ENCODE measurements at regions not wholly inside any gene's neighbourhood (a gene's known extent, or its start where the extent isn't known, plus 50 kb on each side); places are given as distances from the start of the nearest gene placed in this dataset.

DNA sequence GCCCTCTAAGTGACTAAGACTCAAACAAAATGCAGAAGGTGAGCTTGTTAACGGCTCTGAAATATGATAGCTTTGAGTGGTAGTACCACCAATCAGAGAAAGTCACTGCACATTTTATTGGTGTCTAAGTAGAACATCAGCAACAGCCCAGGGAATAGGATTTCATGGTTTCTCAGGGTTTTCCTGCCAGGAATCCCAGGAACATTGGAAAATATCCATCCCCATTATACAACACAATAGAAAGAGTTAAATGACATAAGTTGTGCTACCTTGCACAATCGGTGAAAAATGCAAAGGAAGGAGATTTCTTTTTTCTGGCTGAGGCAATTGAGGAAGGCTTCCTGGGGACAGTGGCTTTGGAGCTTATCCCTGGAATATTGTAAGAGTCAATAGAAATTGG, 283.1 kb downstream of the HLX start:
- no peak overlapping the region for H2AFZ ChIP-seq (ENCODE audit: low read depth, low read length)
- POLR2A ChIA-PET = no interaction called here
- H4K20me1 ChIP-seq (replicated peaks; ENCODE audit: control insufficient read depth, extremely low read depth, insufficient read depth, low read length) = no peaks in the 10 kb centered on the region
- H3K9me3 ChIP-seq (replicated peaks; ENCODE audit: control insufficient read depth, insufficient read depth, low read length) = no peaks in the 10 kb centered on the region
- H3K36me3 ChIP-seq (ENCODE audit: control insufficient read depth in 2 of 2, extremely low read depth in 1 of 2, insufficient read depth in 2 of 2, low read length in 2 of 2) = no peaks in the 10 kb centered on the region
- H3K9ac ChIP-seq (replicated peaks; ENCODE audit: extremely low read depth, insufficient read depth, low read length) = no peak overlapping the region
- peaks cover 40% of the 10 kb centered on the region for H3K4me1 ChIP-seq (ENCODE audit: control insufficient read depth, extremely low read depth, insufficient read depth, low read length)
- H3K79me2 ChIP-seq (ENCODE audit: control insufficient read depth, insufficient read depth, low read length) = no peaks in the 10 kb centered on the region
- no peak overlapping the region for H3K4me3 ChIP-seq (replicated peaks in 1 of 3; ENCODE audit: insufficient read depth in 1 of 3, low read depth in 1 of 3, low read length in 3 of 3)
- no peaks in the 10 kb centered on the region for H3K9me1 ChIP-seq (replicated peaks; ENCODE audit: control insufficient read depth, extremely low read depth, insufficient read depth, low read length)
- no peak overlapping the region for H3K27ac ChIP-seq (ENCODE audit: insufficient read depth, low read depth, low read length)
- H3K27me3 ChIP-seq (ENCODE audit: control insufficient read depth in 2 of 2, insufficient read depth in 2 of 2, low read length in 2 of 2) = no peaks in the 10 kb centered on the region
- no TSS peak for BruUV-seq (replicated peaks)
- TF ChIP-seq MYC (IDR thresholded peaks at IDR 0.05; ENCODE audit: low read depth, low read length) (no peak), EZH2 (IDR thresholded peaks at IDR 0.05; ENCODE audit: borderline replicate concordance, low read depth, low read length, severe bottlenecking) (no peak), GATA2 (IDR thresholded peaks at IDR 0.05; ENCODE audit: insufficient read depth, insufficient read length, low read depth, low read length) (no peak), FOS (IDR thresholded peaks at IDR 0.05; ENCODE audit: borderline replicate concordance, insufficient read depth, low read length) (no peak), POLR2A (IDR thresholded peaks at IDR 0.05; ENCODE audit: low read depth, low read length) (no peak), POLR2AphosphoS5 (IDR thresholded peaks at IDR 0.05; ENCODE audit: insufficient read depth, low read depth, low read length) (no peak), JUN (IDR thresholded peaks at IDR 0.05; ENCODE audit: borderline replicate concordance, insufficient read depth, insufficient read length, low read depth) (no peak)
- TF ChIP-seq, protein P1, sequence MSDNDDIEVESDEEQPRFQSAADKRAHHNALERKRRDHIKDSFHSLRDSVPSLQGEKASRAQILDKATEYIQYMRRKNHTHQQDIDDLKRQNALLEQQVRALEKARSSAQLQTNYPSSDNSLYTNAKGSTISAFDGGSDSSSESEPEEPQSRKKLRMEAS (IDR thresholded peaks at IDR 0.05; ENCODE audit: insufficient read depth, insufficient read length) = no peak
- TF ChIP-seq, protein P2, sequence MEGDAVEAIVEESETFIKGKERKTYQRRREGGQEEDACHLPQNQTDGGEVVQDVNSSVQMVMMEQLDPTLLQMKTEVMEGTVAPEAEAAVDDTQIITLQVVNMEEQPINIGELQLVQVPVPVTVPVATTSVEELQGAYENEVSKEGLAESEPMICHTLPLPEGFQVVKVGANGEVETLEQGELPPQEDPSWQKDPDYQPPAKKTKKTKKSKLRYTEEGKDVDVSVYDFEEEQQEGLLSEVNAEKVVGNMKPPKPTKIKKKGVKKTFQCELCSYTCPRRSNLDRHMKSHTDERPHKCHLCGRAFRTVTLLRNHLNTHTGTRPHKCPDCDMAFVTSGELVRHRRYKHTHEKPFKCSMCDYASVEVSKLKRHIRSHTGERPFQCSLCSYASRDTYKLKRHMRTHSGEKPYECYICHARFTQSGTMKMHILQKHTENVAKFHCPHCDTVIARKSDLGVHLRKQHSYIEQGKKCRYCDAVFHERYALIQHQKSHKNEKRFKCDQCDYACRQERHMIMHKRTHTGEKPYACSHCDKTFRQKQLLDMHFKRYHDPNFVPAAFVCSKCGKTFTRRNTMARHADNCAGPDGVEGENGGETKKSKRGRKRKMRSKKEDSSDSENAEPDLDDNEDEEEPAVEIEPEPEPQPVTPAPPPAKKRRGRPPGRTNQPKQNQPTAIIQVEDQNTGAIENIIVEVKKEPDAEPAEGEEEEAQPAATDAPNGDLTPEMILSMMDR (IDR thresholded peaks at IDR 0.05; ENCODE audit: extremely low read depth in 1 of 2, insufficient read depth in 1 of 2, low read depth in 1 of 2, low read length in 2 of 2) = no peak
- CTCF ChIA-PET = interaction anchor here (1.3 to 2.2 kb wide), 4 partner anchors 41 to 286 kb away, joined by 4 to 9 read pairs (median 6); no protein-coding TSS in a partner anchor
- DNase-seq (ENCODE audit: low read depth, low spot score) (peak; percentile 28), FAIRE-seq (no peak)
- intact Hi-C loops (cut with micrococcal nuclease) = loop anchor here (10.0 kb wide), 1 partner anchor 252 kb away; no protein-coding TSS in a partner anchor
- no peak overlapping the region for H3K4me2 ChIP-seq (ENCODE audit: insufficient read depth, low read length)
- dilution Hi-C loops (cut with MboI; ENCODE audit: extremely low pct_ligation_motif_present, low sequenced_read_pairs) = no loop called here
